HCT116 (cell line): ENCODE measurements at regions not wholly inside any gene's neighbourhood (a gene's known extent, or its start where the extent isn't known, plus 50 kb on each side); places are given as distances from the start of the nearest gene placed in this dataset.

Source experiments
- ATAC-seq: fragments of 200-7000 bp; cut with Tn5 transposase; 2 replicates; pipeline ENCODE4 v1.9.1; 2020; ENCODE audit warnings: mild to moderate bottlenecking, moderate library complexity
- BruUV-seq: library from RNA; stranded (reverse); fragments of 400-500 nt; replicated peaks from 2 replicates; lab custom pipeline; 2021; lab: Mats Ljungman, UMichigan
- CTCF ChIA-PET: fragments of 300-600 bp; sonication (Branson Sonifier 250); formaldehyde crosslinking; loops from one replicate; lab custom pipeline; 2021; ENCODE audit warnings: antibody characterized with exemption; lab: Charles Lee
- POLR2A ChIA-PET: fragments of 300-600, 350-600 bp; sonication (Branson Sonifier 250); formaldehyde crosslinking; loops from one replicate; lab custom pipeline; 2021; ENCODE audit warnings: antibody characterized with exemption; lab: Charles Lee
- RAD21 ChIA-PET, 2 experiments: fragments of 300-600 bp; sonication (Branson Sonifier 250); formaldehyde crosslinking; loops; one replicate each; lab custom pipeline; 2023; ENCODE audit warnings: low total read pairs in 2 of 2; ENCODE audit not compliant: uncharacterized antibody in 2 of 2, unreplicated experiment in 2 of 2, low non-redundant PET in 1 of 2; lab: Charles Lee
- DNase-seq: peaks from one replicate; pipeline ENCODE4 v3.0.0-alpha.2; 2010; ENCODE audit warnings: low read depth, low spot score
- H2AFZ ChIP-seq: fragments of 200-600 bp; shearing (Covaris generic), sonication (generic); 2 replicates; pipeline ENCODE4 v1.6.1; 2017; ENCODE audit warnings: low read depth, mixed run types, mixed read lengths, antibody characterized with exemption, low read length; ENCODE audit not compliant: poor library complexity, severe bottlenecking
- H3K27ac ChIP-seq: 2 replicates; pipeline ENCODE4 v1.5.1; 2012; ENCODE audit warnings: low read depth, low read length
- H3K27me3 ChIP-seq: fragments of 200-600 bp; sonication (generic); 2 replicates; pipeline ENCODE4 v1.6.1; 2016; ENCODE audit warnings: mixed run types, low read length, mixed read lengths; ENCODE audit not compliant: insufficient read depth
- H3K36me3 ChIP-seq, 2 experiments: fragments of 200-500 bp in 1 of 2; fragments of 200-600 bp in 1 of 2; sonication (Bioruptor generic) in 1 of 2; sonication (generic) in 1 of 2; 2 replicates each; pipeline versions ENCODE4 v1.5.1 to v1.6.1; 2014 to 2016; ENCODE audit warnings: low read length in 2 of 2, inconsistent platforms in 1 of 2, mixed read lengths in 1 of 2, mixed run types in 1 of 2; ENCODE audit not compliant: insufficient read depth in 2 of 2, control insufficient read depth in 1 of 2
- H3K4me1 ChIP-seq, 2 experiments: fragments of 200-600 bp in 1 of 2; sonication (generic) in 1 of 2; 2 replicates each; pipeline versions ENCODE4 v1.5.1 to v1.6.1; 2012 to 2017; ENCODE audit warnings: low read length in 2 of 2, inconsistent platforms in 1 of 2, mild to moderate bottlenecking in 1 of 2, mixed read lengths in 1 of 2, mixed run types in 1 of 2, moderate library complexity in 1 of 2; ENCODE audit not compliant: insufficient read depth in 2 of 2, control insufficient read depth in 1 of 2
- H3K4me2 ChIP-seq: fragments of 200-600 bp; sonication (generic); 2 replicates; pipeline ENCODE4 v1.6.1; 2017; ENCODE audit warnings: mixed run types, low read length, mixed read lengths
- H3K4me3 ChIP-seq, 2 experiments: fragments of 200-600 bp in 1 of 2; sonication (generic) in 1 of 2; replicated peaks in 1 of 2; 2 replicates each; pipeline ENCODE4 v1.5.1; 2011 to 2016; ENCODE audit warnings: low read length in 2 of 2, control low read depth in 1 of 2, low read depth in 1 of 2, mild to moderate bottlenecking in 1 of 2, mixed read lengths in 1 of 2, mixed run types in 1 of 2
- H3K79me2 ChIP-seq: fragments of 200-600 bp; sonication (generic); 2 replicates; pipeline ENCODE4 v1.6.1; 2017; ENCODE audit warnings: mild to moderate bottlenecking, mixed run types, low read length, moderate library complexity, mixed read lengths; ENCODE audit not compliant: insufficient read depth
- H3K9ac ChIP-seq: fragments of 200-600 bp; sonication (generic); 2 replicates; pipeline ENCODE4 v1.6.1; 2016; ENCODE audit warnings: low read length, mixed read lengths
- H3K9me2 ChIP-seq: fragments of 200-600 bp; sonication (generic), shearing (Covaris generic); 2 replicates; pipeline ENCODE4 v1.6.1; 2017; ENCODE audit warnings: mixed run types, mild to moderate bottlenecking, moderate library complexity; ENCODE audit not compliant: insufficient read depth
- H3K9me3 ChIP-seq, 2 experiments: fragments of 200-500 bp in 1 of 2; fragments of 200-600 bp in 1 of 2; sonication (Bioruptor generic) in 1 of 2; sonication (generic) in 1 of 2; 2 replicates each; pipeline ENCODE4 v1.6.1; 2014 to 2017; ENCODE audit warnings: low read length in 2 of 2, mixed read lengths in 2 of 2, inconsistent platforms in 1 of 2, low read depth in 1 of 2, mild to moderate bottlenecking in 1 of 2, mixed run types in 1 of 2, moderate library complexity in 1 of 2; ENCODE audit not compliant: control insufficient read depth in 1 of 2, insufficient read depth in 1 of 2
- H4K20me1 ChIP-seq: fragments of 200-600 bp; sonication (generic), shearing (Covaris generic); 2 replicates; pipeline ENCODE4 v1.6.1; 2017; ENCODE audit warnings: mixed run types, mild to moderate bottlenecking, moderate library complexity; ENCODE audit not compliant: insufficient read depth
- CBX3 ChIP-seq: IDR thresholded peaks from 2 replicates; pipeline ENCODE4 v1.6.1; 2012; ENCODE audit warnings: low read depth
- CEBPB ChIP-seq: IDR thresholded peaks from 2 replicates; pipeline ENCODE4 v1.6.1; 2012; ENCODE audit warnings: low read depth
- CTCF ChIP-seq, 3 experiments: fragments of 200-600 bp in 1 of 3; sonication (generic) in 1 of 3; IDR thresholded peaks in 2 of 3; conservative IDR thresholded peaks in 1 of 3; 2 replicates each; pipeline ENCODE4 v1.5.1; 2012 to 2017; ENCODE audit warnings: low read depth in 2 of 3, low read length in 2 of 3, antibody characterized with exemption in 1 of 3, borderline replicate concordance in 1 of 3, control low read depth in 1 of 3, mild to moderate bottlenecking in 1 of 3, mixed read lengths in 1 of 3, mixed run types in 1 of 3, moderate library complexity in 1 of 3; ENCODE audit not compliant: insufficient read depth in 1 of 3
- ELF1 ChIP-seq: IDR thresholded peaks from 2 replicates; pipeline ENCODE4 v1.6.1; 2012; ENCODE audit warnings: low read depth, borderline replicate concordance
- EZH2phosphoT487 ChIP-seq: fragments of 200-600 bp; IDR thresholded peaks from 2 replicates; pipeline ENCODE4 v1.6.1; 2018; ENCODE audit warnings: antibody characterized with exemption, borderline replicate concordance
- FOSL1 ChIP-seq: IDR thresholded peaks from 2 replicates; pipeline ENCODE4 v1.6.1; 2012; ENCODE audit warnings: low read depth
- JUND ChIP-seq: IDR thresholded peaks from 2 replicates; pipeline ENCODE4 v1.6.1; 2012
- MAX ChIP-seq: IDR thresholded peaks from 2 replicates; pipeline ENCODE4 v1.6.1; 2012
- POLR2A ChIP-seq: IDR thresholded peaks from 2 replicates; pipeline ENCODE4 v1.7.0; 2011; ENCODE audit warnings: borderline replicate concordance; ENCODE audit not compliant: insufficient read depth, insufficient read length; ENCODE audit errors: extremely low read depth
- POLR2AphosphoS5 ChIP-seq: IDR thresholded peaks from 2 replicates; pipeline ENCODE4 v1.6.1; 2011; ENCODE audit warnings: mild to moderate bottlenecking, low read depth, low read length, moderate library complexity
- REST ChIP-seq: IDR thresholded peaks from 2 replicates; pipeline ENCODE4 v1.6.1; 2012; ENCODE audit warnings: low read depth
- SIN3A ChIP-seq: IDR thresholded peaks from 2 replicates; pipeline ENCODE4 v1.6.1; 2012; ENCODE audit warnings: low read depth
- SRF ChIP-seq: IDR thresholded peaks from 2 replicates; pipeline ENCODE4 v1.6.1; 2012; ENCODE audit warnings: low read depth
- TCF7L2 ChIP-seq: IDR thresholded peaks from 2 replicates; pipeline ENCODE4 v1.7.0; 2011; ENCODE audit warnings: borderline replicate concordance, inconsistent platforms; ENCODE audit not compliant: insufficient read depth, insufficient read length; ENCODE audit errors: extremely low read depth
- ZBTB33 ChIP-seq: IDR thresholded peaks from 2 replicates; pipeline ENCODE4 v1.6.1; 2011; ENCODE audit warnings: mild to moderate bottlenecking, low read length, moderate library complexity; ENCODE audit not compliant: insufficient replicate concordance; ENCODE audit errors: extremely low read depth
- ZNF274 ChIP-seq: fragments of 200-500 bp; sonication (Bioruptor generic); IDR thresholded peaks from 2 replicates; pipeline ENCODE4 v1.6.1; 2014; ENCODE audit warnings: mild to moderate bottlenecking, low read depth, low read length, inconsistent platforms
- intact Hi-C: fragments of 100-400 bp; cut with micrococcal nuclease; formaldehyde crosslinking; loops from 2 replicates; pipeline ENCODE4 v1.10.0; 2022

- Histone ChIP-seq H2AFZ (no peak overlapping the region), H3K27ac (no peak overlapping the region), H3K9me3 (no peaks in the 10 kb centered on the region), H3K36me3 (no peaks in the 10 kb centered on the region), H4K20me1 (no peaks in the 10 kb centered on the region), H3K27me3 (no peaks in the 10 kb centered on the region), H3K9me2 (no peaks in the 10 kb centered on the region), H3K4me3 (no peak overlapping the region), H3K79me2 (no peaks in the 10 kb centered on the region), H3K4me2 (no peak overlapping the region), H3K9ac (no peak overlapping the region), H3K4me1 (no peaks in the 10 kb centered on the region)
- ATAC-seq: no peak
- TF ChIP-seq ZNF274 (no peak), CTCF (IDR thresholded peaks at IDR 0.05 in 2 of 3, conservative IDR thresholded peaks at IDR 0.05 in 1 of 3; ENCODE audit: borderline replicate concordance in 1 of 3, insufficient read depth in 1 of 3, low read depth in 2 of 3, low read length in 2 of 3) (no peak), FOSL1 (no peak), POLR2A (no peak), POLR2AphosphoS5 (no peak), ZBTB33 (no peak), CEBPB (no peak), ELF1 (no peak), REST (no peak), SRF (no peak), MAX (no peak), JUND (no peak), EZH2phosphoT487 (no peak), TCF7L2 (no peak), SIN3A (no peak), CBX3 (no peak)
- DNase-seq: no peak
- intact Hi-C loops: loop anchor here (2.0 kb wide), 1 partner anchor 769 kb away; no protein-coding TSS in a partner anchor
- ChIA-PET RAD21 (no interaction called here), CTCF (no interaction called here), POLR2A (no interaction called here)
- no TSS peak for BruUV-seq
Measured at GRCh38 chr7:8363407-8364015, 69.9 kb upstream of the NXPH1 start.
